Esophagus muscularis mucosa (tissue), 4 donors: ENCODE measurements at regions not wholly inside any gene's neighbourhood (a gene's known extent, or its start where the extent isn't known, plus 50 kb on each side); places are given as distances from the start of the nearest gene placed in this dataset.

Experiments used
- EP300 ChIP-seq: sonication (generic); formaldehyde crosslinking; IDR thresholded peaks from one replicate; pipeline ENCODE4 v1.6.1; 2017; ENCODE audit warnings: antibody characterized with exemption
- POLR2A ChIP-seq: fragments of 450-650 bp; IDR thresholded peaks from one replicate; pipeline ENCODE4 v1.6.1; 2017; ENCODE audit warnings: antibody characterized with exemption, moderate library complexity, mild to moderate bottlenecking, low read depth
- POLR2AphosphoS5 ChIP-seq, 2 donors: sonication (generic); formaldehyde crosslinking; IDR thresholded peaks; one replicate each; pipeline ENCODE4 v1.6.1; 2017; ENCODE audit warnings: antibody characterized with exemption in 2 of 2
- TF ChIP-seq, protein P1 (sequence below), 3 experiments: fragments of 200-600 bp in 2 of 3; fragments of 450-650 bp in 1 of 3; sonication (generic) in 2 of 3; IDR thresholded peaks; one replicate each; pipeline ENCODE4 v1.5.1; 2017 to 2019; ENCODE audit warnings: antibody characterized with exemption in 3 of 3, mild to moderate bottlenecking in 2 of 3, moderate library complexity in 1 of 3

DNA sequence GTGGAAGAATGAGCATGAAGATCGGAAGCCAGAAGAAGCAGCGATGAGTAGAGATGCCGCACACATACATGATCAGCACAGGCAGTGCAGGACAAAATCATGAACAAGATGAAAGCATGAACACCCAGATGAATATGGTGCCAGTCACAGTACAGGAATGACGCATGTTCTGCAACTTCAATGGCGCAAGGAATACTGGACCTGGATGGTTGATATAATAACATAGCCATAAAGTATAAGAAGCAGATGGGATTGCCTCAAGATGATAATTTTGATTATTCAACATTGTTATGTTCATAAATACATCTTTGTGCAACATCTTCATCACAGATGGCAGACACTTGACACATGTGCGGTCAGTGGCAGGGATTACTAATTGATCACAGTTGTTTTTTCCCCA lies 59.7 kb upstream of the SLCO3A1 start:
- TF ChIP-seq POLR2A (no peak), POLR2AphosphoS5 (IDR thresholded peaks at IDR 0.05) (no peak), EP300 (no peak)
- TF ChIP-seq, protein P1, sequence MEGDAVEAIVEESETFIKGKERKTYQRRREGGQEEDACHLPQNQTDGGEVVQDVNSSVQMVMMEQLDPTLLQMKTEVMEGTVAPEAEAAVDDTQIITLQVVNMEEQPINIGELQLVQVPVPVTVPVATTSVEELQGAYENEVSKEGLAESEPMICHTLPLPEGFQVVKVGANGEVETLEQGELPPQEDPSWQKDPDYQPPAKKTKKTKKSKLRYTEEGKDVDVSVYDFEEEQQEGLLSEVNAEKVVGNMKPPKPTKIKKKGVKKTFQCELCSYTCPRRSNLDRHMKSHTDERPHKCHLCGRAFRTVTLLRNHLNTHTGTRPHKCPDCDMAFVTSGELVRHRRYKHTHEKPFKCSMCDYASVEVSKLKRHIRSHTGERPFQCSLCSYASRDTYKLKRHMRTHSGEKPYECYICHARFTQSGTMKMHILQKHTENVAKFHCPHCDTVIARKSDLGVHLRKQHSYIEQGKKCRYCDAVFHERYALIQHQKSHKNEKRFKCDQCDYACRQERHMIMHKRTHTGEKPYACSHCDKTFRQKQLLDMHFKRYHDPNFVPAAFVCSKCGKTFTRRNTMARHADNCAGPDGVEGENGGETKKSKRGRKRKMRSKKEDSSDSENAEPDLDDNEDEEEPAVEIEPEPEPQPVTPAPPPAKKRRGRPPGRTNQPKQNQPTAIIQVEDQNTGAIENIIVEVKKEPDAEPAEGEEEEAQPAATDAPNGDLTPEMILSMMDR (IDR thresholded peaks at IDR 0.05) = no peak
